ENCODE measurements at regions not wholly inside any gene's neighbourhood (a gene's known extent, or its start where the extent isn't known, plus 50 kb on each side); places are given as distances from the start of the nearest gene placed in this dataset.

GRCh38 chr18:73797419-73797818, 350.2 kb downstream of the FBXO15 start (continued):
- no peak for TF ChIP-seq ZBTB33 (IDR thresholded peaks at IDR 0.05)
- TF ChIP-seq NFYB (IDR thresholded peaks at IDR 0.05; ENCODE audit: insufficient read depth, low read depth, low read length): no peak

GRCh38 chr18:73793386-73793785, 354.2 kb downstream of the FBXO15 start:
- Histone ChIP-seq H3K4me2 (ENCODE audit: control insufficient read depth, insufficient read depth) (no peak overlapping the region), H3K9me3 (replicated peaks; ENCODE audit: control insufficient read depth, insufficient read depth, low read length) (no peaks in the 10 kb centered on the region), H3K79me2 (ENCODE audit: control insufficient read depth, insufficient read depth, low read length) (no peaks in the 10 kb centered on the region), H3K27ac (ENCODE audit: control insufficient read depth, insufficient read depth) (no peak overlapping the region), H3K4me3 (no peak overlapping the region), H4K20me1 (ENCODE audit: control insufficient read depth, insufficient read depth) (no peaks in the 10 kb centered on the region), H3K4me1 (ENCODE audit: control insufficient read depth, insufficient read depth, low read length) (no peaks in the 10 kb centered on the region), H3K27me3 (replicated peaks in 1 of 2; ENCODE audit: control insufficient read depth in 2 of 2, insufficient read depth in 2 of 2, low read length in 1 of 2) (no peaks in the 10 kb centered on the region), H2AFZ (ENCODE audit: control insufficient read depth, low read depth, low read length) (no peak overlapping the region), H3K9ac (ENCODE audit: control insufficient read depth, insufficient read depth, low read length) (no peak overlapping the region), H3K36me3 (ENCODE audit: control insufficient read depth in 2 of 2, insufficient read depth in 2 of 2, low read length in 1 of 2) (no peaks in the 10 kb centered on the region)
- POLR2A ChIA-PET: no interaction called here
- intact Hi-C loops (cut with micrococcal nuclease; ENCODE audit: unreplicated experiment) (no loop called here), in situ Hi-C loops (cut with MboI) (no loop called here)
- no peak for DNase-seq (ENCODE audit: low read depth, low spot score)
- WGBS (ENCODE audit: insufficient coverage, insufficient replicate concordance, low lambda C conversion rate, missing lambda C conversion rate): 20% methylated on average over 3 of the region's 3 CpGs
- FAIRE-seq: no peak
- SMC1A ChIA-PET (ENCODE audit: uncharacterized antibody, unreplicated experiment): no interaction called here
- TF ChIP-seq PAX5 (IDR thresholded peaks at IDR 0.05; ENCODE audit: borderline replicate concordance, low read depth, low read length) (no peak), YY1 (IDR thresholded peaks at IDR 0.05; ENCODE audit: low read depth, low read length) (no peak), POLR2AphosphoS2 (IDR thresholded peaks at IDR 0.05; ENCODE audit: low read depth, low read length) (no peak), MTA2 (IDR thresholded peaks at IDR 0.05; ENCODE audit: low read depth) (no peak), BCL3 (IDR thresholded peaks at IDR 0.05; ENCODE audit: borderline replicate concordance, insufficient read depth, low read depth, low read length, poor library complexity, severe bottlenecking) (no peak), ELK1 (IDR thresholded peaks at IDR 0.05; ENCODE audit: low read depth, low read length) (no peak), FOXM1 (IDR thresholded peaks at IDR 0.05; ENCODE audit: low read depth, low read length) (no peak), SREBF1 (IDR thresholded peaks at IDR 0.05; ENCODE audit: low read length) (no peak), PBX3 (IDR thresholded peaks at IDR 0.05; ENCODE audit: insufficient replicate concordance, low read depth, low read length) (no peak), TCF7 (IDR thresholded peaks at IDR 0.05; ENCODE audit: borderline replicate concordance) (no peak), ZSCAN29 (IDR thresholded peaks at IDR 0.05) (no peak), SPI1 (IDR thresholded peaks at IDR 0.05; ENCODE audit: borderline replicate concordance, insufficient read depth, low read depth, low read length) (no peak)
- RAD21 ChIA-PET (ENCODE audit: unreplicated experiment): no interaction called here
- no TSS peak for BruUV-seq (replicated peaks)
- CTCF ChIA-PET: no interaction called here
- ATAC-seq: no peak
